Mammary epithelial cell (primary cell): ENCODE measurements at regions not wholly inside any gene's neighbourhood (a gene's known extent, or its start where the extent isn't known, plus 50 kb on each side); places are given as distances from the start of the nearest gene placed in this dataset.

Experiments used
- CTCF ChIP-seq, 2 donors: IDR thresholded peaks in 1 of 2; conservative IDR thresholded peaks in 1 of 2; 2 replicates each; pipeline ENCODE4 v1.5.1; 2011 to 2012; ENCODE audit warnings: inconsistent platforms in 2 of 2, low read length in 2 of 2, mild to moderate bottlenecking in 2 of 2, control low read depth in 1 of 2, low read depth in 1 of 2; ENCODE audit not compliant: insufficient read depth in 1 of 2; ENCODE audit errors: extremely low read depth in 1 of 2
- EZH2 ChIP-seq: IDR thresholded peaks from 2 replicates; pipeline ENCODE4 v1.6.1; 2012; ENCODE audit warnings: low read length, inconsistent platforms, borderline replicate concordance

GRCh38 chr6:76677017-76677416 is 604.6 kb upstream of the IMPG1 start:
- TF ChIP-seq CTCF (conservative IDR thresholded peaks at IDR 0.05 in 1 of 2, IDR thresholded peaks at IDR 0.05 in 1 of 2; ENCODE audit: extremely low read depth in 1 of 2, insufficient read depth in 1 of 2, low read depth in 1 of 2, low read length in 2 of 2) (no peak), EZH2 (no peak)
